ENCODE measurements at regions not wholly inside any gene's neighbourhood (a gene's known extent, or its start where the extent isn't known, plus 50 kb on each side); places are given as distances from the start of the nearest gene placed in this dataset.

DNA sequence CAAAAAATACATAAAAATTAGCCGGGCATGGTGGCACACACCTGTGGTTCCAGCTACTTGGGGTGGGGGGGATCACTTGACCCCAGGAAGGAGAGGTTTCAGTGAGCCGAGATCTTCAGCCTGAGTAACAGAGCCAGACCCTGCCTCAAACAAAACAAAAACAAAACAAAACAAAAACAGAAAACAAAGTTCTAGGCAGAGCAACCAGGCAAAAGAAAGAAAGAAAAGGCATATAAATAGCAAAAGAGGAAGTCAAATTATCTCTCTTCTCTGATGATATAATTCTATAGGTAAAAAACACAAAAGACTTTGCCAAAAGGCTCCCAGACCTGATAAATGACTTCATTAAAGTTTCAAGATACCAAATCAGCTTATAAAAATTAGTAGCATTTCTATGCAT lies 446.9 kb downstream of the HAO1 start:
- ATAC-seq (ENCODE audit: low read depth) (no peak), DNase-seq (no peak)
- Mint-ChIP-seq H3K27ac (no peak overlapping the region), H3K4me3 (no peak overlapping the region), H3K27me3 (no peaks in the 10 kb centered on the region), H3K9me3 (ENCODE audit: insufficient read depth) (peaks cover 8% of the 10 kb centered on the region), H3K4me1 (no peaks in the 10 kb centered on the region)
- POLR2A ChIA-PET, result no interaction called here
- no peaks in the 10 kb centered on the region for H3K27me3 ChIP-seq (replicated peaks in 1 of 4; ENCODE audit: control extremely low read depth in 1 of 4, control insufficient read depth in 3 of 4, insufficient read depth in 4 of 4, low read length in 3 of 4)
- TF ChIP-seq CTCF (IDR thresholded peaks at IDR 0.05), result no peak
- TF ChIP-seq EZH2 (IDR thresholded peaks at IDR 0.05; ENCODE audit: borderline replicate concordance, insufficient read depth, low read depth, low read length, poor library complexity, severe bottlenecking), result no peak
- no peaks in the 10 kb centered on the region for H4K20me1 ChIP-seq (ENCODE audit: control insufficient read depth, insufficient read depth, low read length, poor library complexity, severe bottlenecking)
- intact Hi-C loops (cut with micrococcal nuclease), result no loop called here
- no peak overlapping the region for H3K27ac ChIP-seq (ENCODE audit: low read length in 2 of 2)
- H3K4me2 ChIP-seq (replicated peaks; ENCODE audit: low read depth, low read length, poor library complexity, severe bottlenecking), result no peak overlapping the region
- H3K36me3 ChIP-seq (replicated peaks in 1 of 2; ENCODE audit: control extremely low read depth in 1 of 2, control insufficient read depth in 1 of 2, extremely low read depth in 1 of 2, insufficient read depth in 2 of 2, low read length in 1 of 2), result no peaks in the 10 kb centered on the region
- H3K79me2 ChIP-seq (ENCODE audit: control insufficient read depth, insufficient read depth, low read length), result no peaks in the 10 kb centered on the region
- no peak overlapping the region for H3K4me3 ChIP-seq (ENCODE audit: control extremely low read depth in 1 of 5, extremely low read depth in 1 of 5, insufficient read depth in 1 of 5, low read depth in 2 of 5, low read length in 4 of 5)
- H3K9ac ChIP-seq (ENCODE audit: low read length), result no peak overlapping the region
- CTCF ChIA-PET, result no interaction called here
- peaks cover 0 to 11% (median 4%) of the 10 kb centered on the region in 3 donors for H3K9me3 ChIP-seq (ENCODE audit: control extremely low read depth in 1 of 3, control insufficient read depth in 2 of 3, insufficient read depth in 1 of 3, low read length in 2 of 3)
- no peak overlapping the region for H2AFZ ChIP-seq (ENCODE audit: insufficient read depth, low read depth, low read length, poor library complexity, severe bottlenecking)
- no CpG with 5 or more reads among the region's 2 CpGs for WGBS (ENCODE audit: insufficient coverage)
- no peaks in the 10 kb centered on the region for H3K4me1 ChIP-seq (ENCODE audit: control insufficient read depth in 2 of 2, insufficient read depth in 2 of 2, low read length in 2 of 2)

- H3K36me3 ChIP-seq (replicated peaks in 1 of 2; ENCODE audit: control extremely low read depth in 1 of 2, control insufficient read depth in 1 of 2, extremely low read depth in 1 of 2, insufficient read depth in 2 of 2, low read length in 1 of 2), result no peaks in the 10 kb centered on the region
- H3K9ac ChIP-seq (ENCODE audit: low read length), result no peak overlapping the region
- ATAC-seq (ENCODE audit: low read depth) (no peak), DNase-seq (no peak)
- POLR2A ChIA-PET, result no interaction called here
- H3K27me3 ChIP-seq (replicated peaks in 1 of 4; ENCODE audit: control extremely low read depth in 1 of 4, control insufficient read depth in 3 of 4, insufficient read depth in 4 of 4, low read length in 3 of 4), result no peaks in the 10 kb centered on the region
- Mint-ChIP-seq H3K9me3 (ENCODE audit: insufficient read depth) (peaks cover 8% of the 10 kb centered on the region), H3K27me3 (no peaks in the 10 kb centered on the region), H3K4me3 (no peak overlapping the region), H3K27ac (no peak overlapping the region), H3K4me1 (no peaks in the 10 kb centered on the region)
- CTCF ChIA-PET, result no interaction called here
- no peak overlapping the region for H3K4me2 ChIP-seq (replicated peaks; ENCODE audit: low read depth, low read length, poor library complexity, severe bottlenecking)
- peaks cover 0 to 4% (median 4%) of the 10 kb centered on the region in 3 donors for H3K9me3 ChIP-seq (ENCODE audit: control extremely low read depth in 1 of 3, control insufficient read depth in 2 of 3, insufficient read depth in 1 of 3, low read length in 2 of 3)
- no peaks in the 10 kb centered on the region for H3K79me2 ChIP-seq (ENCODE audit: control insufficient read depth, insufficient read depth, low read length)
- no peaks in the 10 kb centered on the region for H4K20me1 ChIP-seq (ENCODE audit: control insufficient read depth, insufficient read depth, low read length, poor library complexity, severe bottlenecking)
- 88% methylated on average over 2 of the region's 4 CpGs for WGBS (ENCODE audit: insufficient coverage)
- H2AFZ ChIP-seq (ENCODE audit: insufficient read depth, low read depth, low read length, poor library complexity, severe bottlenecking), result no peak overlapping the region
- H3K4me3 ChIP-seq (ENCODE audit: control extremely low read depth in 1 of 5, extremely low read depth in 1 of 5, insufficient read depth in 1 of 5, low read depth in 2 of 5, low read length in 4 of 5), result no peak overlapping the region
- no peak overlapping the region for H3K27ac ChIP-seq (ENCODE audit: low read length in 2 of 2)
- intact Hi-C loops (cut with micrococcal nuclease), result no loop called here
- no peak for TF ChIP-seq EZH2 (IDR thresholded peaks at IDR 0.05; ENCODE audit: borderline replicate concordance, insufficient read depth, low read depth, low read length, poor library complexity, severe bottlenecking)
- no peaks in the 10 kb centered on the region for H3K4me1 ChIP-seq (ENCODE audit: control insufficient read depth in 2 of 2, insufficient read depth in 2 of 2, low read length in 2 of 2)
Measured at GRCh38 chr20:7496394-7496991, 443.8 kb downstream of the HAO1 start.

Data from B cell (primary cell).